SU-DHL-6 (cell line): ENCODE measurements at regions not wholly inside any gene's neighbourhood (a gene's known extent, or its start where the extent isn't known, plus 50 kb on each side); places are given as distances from the start of the nearest gene placed in this dataset.

Experiments
- CTCF ChIP-seq: fragments of 200-600 bp; sonication (generic); IDR thresholded peaks from one replicate; pipeline ENCODE4 v1.5.1; 2017; ENCODE audit warnings: antibody characterized with exemption, mild to moderate bottlenecking, low read length, moderate library complexity; ENCODE audit not compliant: insufficient read depth, poor library complexity, severe bottlenecking
- EZH2phosphoT487 ChIP-seq: fragments of 200-600 bp; sonication (generic), shearing (Covaris generic); conservative IDR thresholded peaks from 2 replicates; pipeline ENCODE4 v1.6.1; 2018; ENCODE audit warnings: mild to moderate bottlenecking, antibody characterized with exemption, low read length, moderate library complexity, mixed read lengths

- TF ChIP-seq CTCF (no peak), EZH2phosphoT487 (no peak)
These were observed 254.7 kb downstream of the MREG start for GRCh38 chr2:215758691-215759090.
